Amygdala (tissue), 56 donors: ENCODE measurements at regions not wholly inside any gene's neighbourhood (a gene's known extent, or its start where the extent isn't known, plus 50 kb on each side); places are given as distances from the start of the nearest gene placed in this dataset.

Experiments used
- DNase-seq, 56 donors: peaks; one replicate each; lab custom pipeline; 2025; lab: John Stamatoyannopoulos, UW

DNA sequence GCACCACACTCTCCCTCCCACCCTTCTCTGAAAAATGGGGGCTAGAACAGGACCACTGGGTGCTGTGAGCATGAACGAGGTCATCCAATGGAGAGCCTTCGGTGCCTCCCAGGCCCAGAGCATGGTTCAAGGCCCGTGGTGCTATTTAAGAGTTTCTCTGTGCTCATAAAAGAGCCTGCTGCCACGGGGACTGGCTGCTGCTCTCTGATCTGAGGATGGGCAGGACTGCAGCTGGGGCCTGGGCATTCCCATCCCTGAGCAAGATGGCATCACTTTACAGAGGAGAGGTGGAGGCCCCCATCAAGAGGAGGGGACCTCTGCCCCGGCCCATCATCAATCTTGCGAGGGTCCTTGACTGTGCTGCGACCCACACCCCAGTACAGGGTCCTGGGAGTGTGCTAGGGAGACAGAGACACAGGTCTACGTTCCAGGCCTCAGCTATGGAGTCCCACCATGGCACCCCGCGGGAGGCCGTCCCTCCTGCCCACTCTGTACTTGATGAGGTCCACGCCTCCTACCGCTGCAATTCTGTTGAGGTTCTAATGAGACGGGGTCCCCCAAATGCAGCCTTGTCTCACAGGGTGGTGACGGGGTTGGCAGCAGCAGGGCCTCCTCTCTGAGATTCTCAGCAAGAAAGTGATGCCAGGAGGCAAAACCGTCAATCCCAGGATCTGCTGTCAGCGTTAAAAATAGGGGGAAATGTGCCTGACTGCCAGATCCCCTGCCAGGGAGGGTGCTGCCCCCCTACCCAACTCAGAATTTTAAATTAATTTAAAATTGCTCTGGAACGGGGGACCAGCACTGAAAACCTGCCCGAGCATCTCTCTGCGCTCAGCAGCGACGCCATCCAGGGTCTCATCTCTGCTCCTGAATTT, 405.4 kb downstream of the SHANK2 start:
- no peak for DNase-seq

- DNase-seq, result no peak
These were observed 404.1 kb downstream of the SHANK2 start for GRCh38 chr11:70848243-70848750.

DNA sequence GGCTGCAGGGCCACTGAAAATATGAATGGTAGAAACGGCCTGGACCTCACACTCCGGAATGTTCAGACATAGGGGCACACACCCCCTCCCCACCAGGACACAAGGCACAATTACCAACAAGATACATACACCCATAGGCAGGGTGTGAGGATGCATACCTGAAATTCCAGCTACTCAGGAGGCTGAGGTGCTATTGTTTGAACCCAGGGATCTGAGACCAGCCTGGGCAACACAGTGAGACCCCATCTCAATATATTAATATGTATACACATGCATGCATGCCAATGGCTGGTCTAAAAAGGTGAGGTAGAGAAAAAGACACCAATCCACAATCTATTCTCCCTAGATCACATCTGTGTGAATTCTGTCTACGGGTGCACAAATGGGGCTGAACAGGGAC, 403.3 kb downstream of the SHANK2 start:
- no peak for DNase-seq

- no peak for DNase-seq
These were observed 401.1 kb downstream of the SHANK2 start for GRCh38 chr11:70851308-70851707.

GRCh38 chr11:70851907-70852306, 400.5 kb downstream of the SHANK2 start:
- DNase-seq, result no peak

GRCh38 chr11:70853068-70853769, 399.2 kb downstream of the SHANK2 start:
- no peak for DNase-seq

GRCh38 chr11:70853770-70854108, 398.6 kb downstream of the SHANK2 start:
- no peak for DNase-seq

GRCh38 chr11:70854201-70854600, 398.2 kb downstream of the SHANK2 start:
- DNase-seq, result no peak

DNA sequence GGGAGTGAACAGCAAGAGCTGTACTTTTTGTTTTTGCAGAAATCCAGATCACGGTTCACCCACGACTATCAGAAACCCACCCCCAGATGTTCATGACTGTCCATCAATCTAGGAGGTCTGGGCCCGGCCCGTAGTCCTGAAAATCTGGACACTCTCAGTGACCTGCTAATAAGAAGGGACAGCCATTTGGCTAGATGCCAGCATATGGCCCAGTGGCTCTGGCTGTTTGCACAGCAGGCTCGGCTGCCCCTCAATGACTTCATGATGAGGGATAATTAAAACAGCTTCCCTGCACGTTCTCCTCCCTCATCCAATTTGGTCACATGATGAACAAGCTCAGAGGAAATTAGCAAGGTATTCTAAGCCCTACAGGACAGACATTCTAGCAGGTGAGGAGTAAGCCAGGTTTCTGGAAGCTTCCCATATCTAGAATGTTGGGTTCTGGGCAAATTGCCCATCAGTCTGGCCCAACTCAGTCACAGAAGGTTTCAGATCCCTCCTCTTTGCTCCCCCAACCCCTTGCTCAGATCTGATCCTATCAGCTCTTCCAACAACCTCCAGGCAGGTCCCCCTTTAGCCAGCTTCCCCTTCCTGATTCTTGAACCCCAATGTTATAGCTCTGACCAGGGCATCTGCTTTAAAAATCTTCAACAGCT, 397.3 kb downstream of the SHANK2 start:
- DNase-seq, result peak in 1 of 56 donors; percentile 40

DNA sequence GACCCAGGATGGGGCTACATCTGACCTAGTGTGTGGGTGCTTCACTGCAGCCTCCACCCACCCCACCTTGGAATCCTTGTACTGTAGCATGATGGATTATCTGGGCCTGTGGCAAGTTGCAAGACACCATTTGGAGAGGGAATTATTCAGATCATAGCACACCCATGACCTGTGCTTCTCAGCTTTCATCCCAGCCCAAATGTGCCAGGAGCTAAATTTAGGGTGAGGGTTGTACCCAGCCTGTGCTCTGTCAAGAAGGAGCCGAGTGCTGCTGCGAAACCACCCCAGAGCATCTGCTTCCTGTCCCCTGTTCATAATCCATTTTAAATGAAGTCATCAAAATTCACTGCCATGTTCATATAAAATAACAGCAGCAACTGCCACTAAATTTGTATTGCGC, 394.5 kb downstream of the SHANK2 start:
- DNase-seq, result peak in 1 of 56 donors; percentile 13

- no peak for DNase-seq
These were observed 393.2 kb downstream of the SHANK2 start for GRCh38 chr11:70859180-70859579.

DNA sequence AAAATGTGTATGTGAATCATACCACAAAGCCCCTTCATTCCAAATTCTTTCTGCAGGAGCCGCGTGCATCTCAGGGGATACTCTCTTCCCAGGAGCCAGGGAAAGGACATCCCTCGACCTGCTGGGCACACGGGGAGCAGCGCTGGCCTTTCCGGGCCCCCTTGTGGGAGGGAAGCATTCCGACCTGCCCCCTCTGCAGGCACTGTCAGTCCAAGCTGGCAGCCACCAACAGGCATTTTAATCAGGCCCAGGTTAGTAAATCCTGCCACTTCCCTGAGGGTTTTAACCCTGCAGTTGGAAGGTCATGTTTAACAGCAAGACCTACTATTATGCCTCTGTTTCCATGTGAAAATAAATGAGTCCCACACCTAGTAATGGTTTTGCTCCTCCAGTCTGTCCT, 391.5 kb downstream of the SHANK2 start:
- DNase-seq, result no peak

DNA sequence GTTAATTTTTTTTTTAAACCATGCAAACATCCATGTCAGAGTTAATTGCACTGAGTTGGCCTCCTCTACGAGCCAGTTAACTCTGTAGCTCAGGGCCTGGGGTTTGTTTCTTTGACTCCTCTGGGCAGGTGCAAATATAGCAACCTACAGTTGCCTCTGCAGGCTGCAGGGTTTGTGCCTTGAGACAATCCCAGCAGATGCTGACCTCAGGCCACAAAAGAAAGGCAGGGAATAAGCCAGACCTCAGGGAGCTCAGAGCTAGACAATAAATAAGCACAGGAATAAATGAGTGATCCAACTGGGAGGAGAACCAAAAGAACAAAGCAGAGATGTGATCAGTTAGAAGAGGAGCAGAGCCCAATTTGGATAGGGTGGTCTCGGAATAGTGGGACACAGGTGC, 390.8 kb downstream of the SHANK2 start:
- no peak for DNase-seq

DNA sequence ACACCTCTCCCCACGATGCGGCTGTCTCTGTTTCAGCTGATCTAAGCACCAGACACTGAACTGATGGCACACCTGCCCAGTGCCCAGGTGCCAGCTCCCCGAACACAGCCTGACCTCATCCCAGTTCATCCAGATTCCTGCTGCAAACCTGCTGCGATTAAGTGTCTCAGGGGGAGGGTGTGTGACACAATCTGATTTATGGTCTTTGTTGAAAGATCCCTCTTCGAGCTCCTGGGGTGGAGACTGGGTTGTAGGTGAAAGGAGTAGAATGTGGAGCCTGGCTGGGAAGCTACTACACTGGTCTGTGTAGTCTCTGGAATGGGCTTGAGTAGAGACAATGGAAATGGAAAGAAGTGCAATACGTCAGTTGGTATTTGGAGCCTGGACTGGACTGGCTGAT, 390.3 kb downstream of the SHANK2 start:
- DNase-seq, result no peak

- DNase-seq, result no peak
These were observed 389.2 kb downstream of the SHANK2 start for GRCh38 chr11:70863186-70863585.

GRCh38 chr11:70863993-70864392, 388.4 kb downstream of the SHANK2 start:
- peak in 2 of 56 donors; percentile 6 to 7 for DNase-seq

GRCh38 chr11:70865356-70865755, 387.0 kb downstream of the SHANK2 start:
- DNase-seq, result no peak

DNA sequence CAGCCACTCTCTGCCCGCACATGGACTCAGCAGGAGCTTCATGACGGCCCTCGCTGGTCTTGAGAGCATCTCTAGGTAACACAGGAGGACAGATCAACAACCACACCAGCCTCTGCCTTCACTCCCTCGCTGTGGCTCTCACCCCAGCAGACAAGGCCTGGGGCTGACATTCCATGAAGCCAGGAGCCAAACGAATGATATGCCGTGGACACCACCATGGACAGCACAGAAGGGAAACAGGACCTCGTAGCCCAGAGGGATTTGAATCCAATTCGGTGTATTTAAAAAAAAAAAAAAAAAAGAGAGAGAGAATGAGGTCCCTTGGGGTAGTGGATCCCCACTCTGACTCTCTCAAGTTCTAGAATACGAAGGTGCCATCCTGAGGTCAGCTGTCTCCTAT, 385.5 kb downstream of the SHANK2 start:
- DNase-seq, result no peak

- no peak for DNase-seq
These were observed 384.9 kb downstream of the SHANK2 start for GRCh38 chr11:70867281-70868047.

- no peak for DNase-seq
These were observed 384.0 kb downstream of the SHANK2 start for GRCh38 chr11:70868341-70868885.
